ENCODE measurements at regions not wholly inside any gene's neighbourhood (a gene's known extent, or its start where the extent isn't known, plus 50 kb on each side); places are given as distances from the start of the nearest gene placed in this dataset.

DNA sequence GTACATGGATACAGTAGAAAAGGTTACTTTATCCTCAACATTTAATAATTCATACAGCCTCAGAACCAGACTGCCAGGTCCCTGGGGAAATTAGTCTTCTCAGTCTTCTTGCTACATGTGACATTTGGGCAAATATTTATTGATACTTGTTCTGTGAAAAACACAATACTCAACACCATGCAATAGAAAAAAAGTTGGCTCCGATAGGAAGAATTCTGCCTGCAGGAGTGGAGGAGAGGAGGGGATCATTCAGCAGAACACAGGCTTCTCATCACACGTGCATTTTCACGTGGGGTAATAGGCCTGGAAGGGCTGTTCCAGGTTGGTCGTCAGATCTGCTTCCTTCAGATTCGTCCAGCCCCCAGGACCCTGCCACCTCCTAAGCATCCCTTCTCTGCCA, 58.4 kb upstream of the ACKR3 start:
- TF ChIP-seq EZH2 (IDR thresholded peaks at IDR 0.05; ENCODE audit: low read length, missing control alignments) = no peak
- TF ChIP-seq, protein P1, sequence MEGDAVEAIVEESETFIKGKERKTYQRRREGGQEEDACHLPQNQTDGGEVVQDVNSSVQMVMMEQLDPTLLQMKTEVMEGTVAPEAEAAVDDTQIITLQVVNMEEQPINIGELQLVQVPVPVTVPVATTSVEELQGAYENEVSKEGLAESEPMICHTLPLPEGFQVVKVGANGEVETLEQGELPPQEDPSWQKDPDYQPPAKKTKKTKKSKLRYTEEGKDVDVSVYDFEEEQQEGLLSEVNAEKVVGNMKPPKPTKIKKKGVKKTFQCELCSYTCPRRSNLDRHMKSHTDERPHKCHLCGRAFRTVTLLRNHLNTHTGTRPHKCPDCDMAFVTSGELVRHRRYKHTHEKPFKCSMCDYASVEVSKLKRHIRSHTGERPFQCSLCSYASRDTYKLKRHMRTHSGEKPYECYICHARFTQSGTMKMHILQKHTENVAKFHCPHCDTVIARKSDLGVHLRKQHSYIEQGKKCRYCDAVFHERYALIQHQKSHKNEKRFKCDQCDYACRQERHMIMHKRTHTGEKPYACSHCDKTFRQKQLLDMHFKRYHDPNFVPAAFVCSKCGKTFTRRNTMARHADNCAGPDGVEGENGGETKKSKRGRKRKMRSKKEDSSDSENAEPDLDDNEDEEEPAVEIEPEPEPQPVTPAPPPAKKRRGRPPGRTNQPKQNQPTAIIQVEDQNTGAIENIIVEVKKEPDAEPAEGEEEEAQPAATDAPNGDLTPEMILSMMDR (conservative IDR thresholded peaks at IDR 0.05 in 1 of 2, IDR thresholded peaks at IDR 0.05 in 1 of 2; ENCODE audit: low read depth in 1 of 2, low read length in 2 of 2) = no peak

Measured in fibroblast of lung (primary cell).